HCT116 (cell line): ENCODE measurements at regions not wholly inside any gene's neighbourhood (a gene's known extent, or its start where the extent isn't known, plus 50 kb on each side); places are given as distances from the start of the nearest gene placed in this dataset.

Experiments used
- ATAC-seq: fragments of 200-7000 bp; cut with Tn5 transposase; 2 replicates; pipeline ENCODE4 v1.9.1; 2020; ENCODE audit warnings: mild to moderate bottlenecking, moderate library complexity
- BruUV-seq: library from RNA; stranded (reverse); fragments of 400-500 nt; replicated peaks from 2 replicates; lab custom pipeline; 2021; lab: Mats Ljungman, UMichigan
- CTCF ChIA-PET: fragments of 300-600 bp; sonication (Branson Sonifier 250); formaldehyde crosslinking; loops from one replicate; lab custom pipeline; 2021; ENCODE audit warnings: antibody characterized with exemption; lab: Charles Lee
- POLR2A ChIA-PET: fragments of 300-600, 350-600 bp; sonication (Branson Sonifier 250); formaldehyde crosslinking; loops from one replicate; lab custom pipeline; 2021; ENCODE audit warnings: antibody characterized with exemption; lab: Charles Lee
- RAD21 ChIA-PET, 2 experiments: fragments of 300-600 bp; sonication (Branson Sonifier 250); formaldehyde crosslinking; loops; one replicate each; lab custom pipeline; 2023; ENCODE audit warnings: low total read pairs in 2 of 2; ENCODE audit not compliant: uncharacterized antibody in 2 of 2, unreplicated experiment in 2 of 2, low non-redundant PET in 1 of 2; lab: Charles Lee
- DNase-seq: peaks from one replicate; pipeline ENCODE4 v3.0.0-alpha.2; 2010; ENCODE audit warnings: low read depth, low spot score
- H2AFZ ChIP-seq: fragments of 200-600 bp; shearing (Covaris generic), sonication (generic); 2 replicates; pipeline ENCODE4 v1.6.1; 2017; ENCODE audit warnings: low read depth, mixed run types, mixed read lengths, antibody characterized with exemption, low read length; ENCODE audit not compliant: poor library complexity, severe bottlenecking
- H3K27ac ChIP-seq: 2 replicates; pipeline ENCODE4 v1.5.1; 2012; ENCODE audit warnings: low read depth, low read length
- H3K27me3 ChIP-seq: fragments of 200-600 bp; sonication (generic); 2 replicates; pipeline ENCODE4 v1.6.1; 2016; ENCODE audit warnings: mixed run types, low read length, mixed read lengths; ENCODE audit not compliant: insufficient read depth
- H3K36me3 ChIP-seq, 2 experiments: fragments of 200-500 bp in 1 of 2; fragments of 200-600 bp in 1 of 2; sonication (Bioruptor generic) in 1 of 2; sonication (generic) in 1 of 2; 2 replicates each; pipeline versions ENCODE4 v1.5.1 to v1.6.1; 2014 to 2016; ENCODE audit warnings: low read length in 2 of 2, inconsistent platforms in 1 of 2, mixed read lengths in 1 of 2, mixed run types in 1 of 2; ENCODE audit not compliant: insufficient read depth in 2 of 2, control insufficient read depth in 1 of 2
- H3K4me1 ChIP-seq, 2 experiments: fragments of 200-600 bp in 1 of 2; sonication (generic) in 1 of 2; 2 replicates each; pipeline versions ENCODE4 v1.5.1 to v1.6.1; 2012 to 2017; ENCODE audit warnings: low read length in 2 of 2, inconsistent platforms in 1 of 2, mild to moderate bottlenecking in 1 of 2, mixed read lengths in 1 of 2, mixed run types in 1 of 2, moderate library complexity in 1 of 2; ENCODE audit not compliant: insufficient read depth in 2 of 2, control insufficient read depth in 1 of 2
- H3K4me2 ChIP-seq: fragments of 200-600 bp; sonication (generic); 2 replicates; pipeline ENCODE4 v1.6.1; 2017; ENCODE audit warnings: mixed run types, low read length, mixed read lengths
- H3K4me3 ChIP-seq, 2 experiments: fragments of 200-600 bp in 1 of 2; sonication (generic) in 1 of 2; replicated peaks in 1 of 2; 2 replicates each; pipeline ENCODE4 v1.5.1; 2011 to 2016; ENCODE audit warnings: low read length in 2 of 2, control low read depth in 1 of 2, low read depth in 1 of 2, mild to moderate bottlenecking in 1 of 2, mixed read lengths in 1 of 2, mixed run types in 1 of 2
- H3K79me2 ChIP-seq: fragments of 200-600 bp; sonication (generic); 2 replicates; pipeline ENCODE4 v1.6.1; 2017; ENCODE audit warnings: mild to moderate bottlenecking, mixed run types, low read length, moderate library complexity, mixed read lengths; ENCODE audit not compliant: insufficient read depth
- H3K9ac ChIP-seq: fragments of 200-600 bp; sonication (generic); 2 replicates; pipeline ENCODE4 v1.6.1; 2016; ENCODE audit warnings: low read length, mixed read lengths
- H3K9me2 ChIP-seq: fragments of 200-600 bp; sonication (generic), shearing (Covaris generic); 2 replicates; pipeline ENCODE4 v1.6.1; 2017; ENCODE audit warnings: mixed run types, mild to moderate bottlenecking, moderate library complexity; ENCODE audit not compliant: insufficient read depth
- H3K9me3 ChIP-seq, 2 experiments: fragments of 200-500 bp in 1 of 2; fragments of 200-600 bp in 1 of 2; sonication (Bioruptor generic) in 1 of 2; sonication (generic) in 1 of 2; 2 replicates each; pipeline ENCODE4 v1.6.1; 2014 to 2017; ENCODE audit warnings: low read length in 2 of 2, mixed read lengths in 2 of 2, inconsistent platforms in 1 of 2, low read depth in 1 of 2, mild to moderate bottlenecking in 1 of 2, mixed run types in 1 of 2, moderate library complexity in 1 of 2; ENCODE audit not compliant: control insufficient read depth in 1 of 2, insufficient read depth in 1 of 2
- H4K20me1 ChIP-seq: fragments of 200-600 bp; sonication (generic), shearing (Covaris generic); 2 replicates; pipeline ENCODE4 v1.6.1; 2017; ENCODE audit warnings: mixed run types, mild to moderate bottlenecking, moderate library complexity; ENCODE audit not compliant: insufficient read depth
- CBX3 ChIP-seq: IDR thresholded peaks from 2 replicates; pipeline ENCODE4 v1.6.1; 2012; ENCODE audit warnings: low read depth
- CEBPB ChIP-seq: IDR thresholded peaks from 2 replicates; pipeline ENCODE4 v1.6.1; 2012; ENCODE audit warnings: low read depth
- EGR1 ChIP-seq: IDR thresholded peaks from 2 replicates; pipeline ENCODE4 v1.6.1; 2012; ENCODE audit warnings: low read depth
- EZH2 ChIP-seq: fragments of 200-600 bp; sonication (generic); IDR thresholded peaks from 2 replicates; pipeline ENCODE4 v1.6.1; 2017; ENCODE audit warnings: antibody characterized with exemption, mixed run types
- FOSL1 ChIP-seq: IDR thresholded peaks from 2 replicates; pipeline ENCODE4 v1.6.1; 2012; ENCODE audit warnings: low read depth
- JUND ChIP-seq: IDR thresholded peaks from 2 replicates; pipeline ENCODE4 v1.6.1; 2012
- POLR2A ChIP-seq: IDR thresholded peaks from 2 replicates; pipeline ENCODE4 v1.7.0; 2011; ENCODE audit warnings: borderline replicate concordance; ENCODE audit not compliant: insufficient read depth, insufficient read length; ENCODE audit errors: extremely low read depth
- POLR2AphosphoS5 ChIP-seq: IDR thresholded peaks from 2 replicates; pipeline ENCODE4 v1.6.1; 2011; ENCODE audit warnings: mild to moderate bottlenecking, low read depth, low read length, moderate library complexity
- RAD21 ChIP-seq: IDR thresholded peaks from 2 replicates; pipeline ENCODE4 v1.6.1; 2012; ENCODE audit warnings: low read depth, mild to moderate bottlenecking
- SIN3A ChIP-seq: IDR thresholded peaks from 2 replicates; pipeline ENCODE4 v1.6.1; 2012; ENCODE audit warnings: low read depth
- SRF ChIP-seq: IDR thresholded peaks from 2 replicates; pipeline ENCODE4 v1.6.1; 2012; ENCODE audit warnings: low read depth
- TCF7L2 ChIP-seq: IDR thresholded peaks from 2 replicates; pipeline ENCODE4 v1.7.0; 2011; ENCODE audit warnings: borderline replicate concordance, inconsistent platforms; ENCODE audit not compliant: insufficient read depth, insufficient read length; ENCODE audit errors: extremely low read depth
- YY1 ChIP-seq: IDR thresholded peaks from 2 replicates; pipeline ENCODE4 v1.6.1; 2011; ENCODE audit warnings: low read length, low read depth, moderate library complexity, mild to moderate bottlenecking; ENCODE audit not compliant: insufficient replicate concordance; ENCODE audit errors: extremely low read depth
- ZFX ChIP-seq: fragments of 450-650 bp; IDR thresholded peaks from 2 replicates; pipeline ENCODE4 v1.6.1; 2017
- ZNF274 ChIP-seq: fragments of 200-500 bp; sonication (Bioruptor generic); IDR thresholded peaks from 2 replicates; pipeline ENCODE4 v1.6.1; 2014; ENCODE audit warnings: mild to moderate bottlenecking, low read depth, low read length, inconsistent platforms
- intact Hi-C: fragments of 100-400 bp; cut with micrococcal nuclease; formaldehyde crosslinking; loops from 2 replicates; pipeline ENCODE4 v1.10.0; 2022
- TF ChIP-seq, protein P1 (sequence below): IDR thresholded peaks from 2 replicates; pipeline ENCODE4 v1.6.1; 2012
- TF ChIP-seq, protein P2 (sequence below): IDR thresholded peaks from 2 replicates; pipeline ENCODE4 v1.6.1; 2011; ENCODE audit warnings: mild to moderate bottlenecking, low read length, moderate library complexity; ENCODE audit not compliant: insufficient replicate concordance; ENCODE audit errors: extremely low read depth
- TF ChIP-seq, protein P3 (sequence below): IDR thresholded peaks from 2 replicates; pipeline ENCODE4 v1.6.1; 2012; ENCODE audit warnings: low read depth

DNA sequence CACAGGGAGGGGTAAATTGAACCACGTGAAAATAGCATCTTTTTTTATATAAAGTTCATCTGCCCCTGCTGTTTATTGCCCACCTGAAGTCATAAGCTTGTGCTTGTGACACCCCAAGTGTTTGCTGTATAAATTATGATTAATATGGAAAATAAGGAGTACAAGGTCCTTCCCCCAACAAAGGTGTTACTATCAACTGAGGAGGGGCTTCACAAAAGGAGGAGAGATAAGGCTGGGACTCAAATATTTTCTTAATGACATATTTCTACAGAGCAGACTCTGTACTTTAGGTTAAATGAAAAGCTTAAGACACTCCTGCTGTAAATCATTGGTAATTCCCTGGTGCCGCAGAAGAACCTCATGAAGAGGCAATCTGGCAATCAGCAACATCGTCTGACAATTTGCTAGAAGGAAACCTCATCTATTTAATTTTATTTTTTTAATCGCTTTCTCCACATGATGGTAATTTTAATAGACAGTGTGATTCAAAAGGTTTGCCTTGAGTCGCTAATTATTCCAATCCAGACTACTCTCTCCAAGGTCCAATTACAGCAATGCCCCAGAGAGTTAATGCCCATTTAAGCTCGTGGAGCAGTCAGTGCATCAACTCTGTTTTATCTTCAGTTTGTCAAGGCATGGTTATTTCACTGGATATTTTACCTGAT lies 1432.4 kb downstream of the FAM181B start:
- ChIA-PET CTCF (no interaction called here), RAD21 (no interaction called here), POLR2A (no interaction called here)
- Histone ChIP-seq H3K36me3 (no peaks in the 10 kb centered on the region), H2AFZ (no peak overlapping the region), H3K79me2 (no peaks in the 10 kb centered on the region), H3K9ac (no peak overlapping the region), H3K4me3 (no peak overlapping the region), H3K4me2 (no peak overlapping the region), H3K9me3 (no peaks in the 10 kb centered on the region; a peak in 2 of 4 replicates), H4K20me1 (no peaks in the 10 kb centered on the region), H3K27ac (no peak overlapping the region), H3K27me3 (no peaks in the 10 kb centered on the region), H3K4me1 (no peaks in the 10 kb centered on the region), H3K9me2 (no peaks in the 10 kb centered on the region)
- TF ChIP-seq EGR1 (no peak), EZH2 (no peak), ZFX (no peak), CEBPB (no peak), JUND (no peak), CBX3 (no peak), TCF7L2 (no peak), RAD21 (no peak), YY1 (no peak), POLR2AphosphoS5 (no peak), SRF (no peak), ZNF274 (no peak), POLR2A (no peak), FOSL1 (no peak), SIN3A (no peak)
- TF ChIP-seq, protein P1, sequence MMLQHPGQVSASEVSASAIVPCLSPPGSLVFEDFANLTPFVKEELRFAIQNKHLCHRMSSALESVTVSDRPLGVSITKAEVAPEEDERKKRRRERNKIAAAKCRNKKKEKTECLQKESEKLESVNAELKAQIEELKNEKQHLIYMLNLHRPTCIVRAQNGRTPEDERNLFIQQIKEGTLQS: no peak
- TF ChIP-seq, protein P2, sequence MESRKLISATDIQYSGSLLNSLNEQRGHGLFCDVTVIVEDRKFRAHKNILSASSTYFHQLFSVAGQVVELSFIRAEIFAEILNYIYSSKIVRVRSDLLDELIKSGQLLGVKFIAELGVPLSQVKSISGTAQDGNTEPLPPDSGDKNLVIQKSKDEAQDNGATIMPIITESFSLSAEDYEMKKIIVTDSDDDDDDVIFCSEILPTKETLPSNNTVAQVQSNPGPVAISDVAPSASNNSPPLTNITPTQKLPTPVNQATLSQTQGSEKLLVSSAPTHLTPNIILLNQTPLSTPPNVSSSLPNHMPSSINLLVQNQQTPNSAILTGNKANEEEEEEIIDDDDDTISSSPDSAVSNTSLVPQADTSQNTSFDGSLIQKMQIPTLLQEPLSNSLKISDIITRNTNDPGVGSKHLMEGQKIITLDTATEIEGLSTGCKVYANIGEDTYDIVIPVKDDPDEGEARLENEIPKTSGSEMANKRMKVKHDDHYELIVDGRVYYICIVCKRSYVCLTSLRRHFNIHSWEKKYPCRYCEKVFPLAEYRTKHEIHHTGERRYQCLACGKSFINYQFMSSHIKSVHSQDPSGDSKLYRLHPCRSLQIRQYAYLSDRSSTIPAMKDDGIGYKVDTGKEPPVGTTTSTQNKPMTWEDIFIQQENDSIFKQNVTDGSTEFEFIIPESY: no peak
- TF ChIP-seq, protein P3, sequence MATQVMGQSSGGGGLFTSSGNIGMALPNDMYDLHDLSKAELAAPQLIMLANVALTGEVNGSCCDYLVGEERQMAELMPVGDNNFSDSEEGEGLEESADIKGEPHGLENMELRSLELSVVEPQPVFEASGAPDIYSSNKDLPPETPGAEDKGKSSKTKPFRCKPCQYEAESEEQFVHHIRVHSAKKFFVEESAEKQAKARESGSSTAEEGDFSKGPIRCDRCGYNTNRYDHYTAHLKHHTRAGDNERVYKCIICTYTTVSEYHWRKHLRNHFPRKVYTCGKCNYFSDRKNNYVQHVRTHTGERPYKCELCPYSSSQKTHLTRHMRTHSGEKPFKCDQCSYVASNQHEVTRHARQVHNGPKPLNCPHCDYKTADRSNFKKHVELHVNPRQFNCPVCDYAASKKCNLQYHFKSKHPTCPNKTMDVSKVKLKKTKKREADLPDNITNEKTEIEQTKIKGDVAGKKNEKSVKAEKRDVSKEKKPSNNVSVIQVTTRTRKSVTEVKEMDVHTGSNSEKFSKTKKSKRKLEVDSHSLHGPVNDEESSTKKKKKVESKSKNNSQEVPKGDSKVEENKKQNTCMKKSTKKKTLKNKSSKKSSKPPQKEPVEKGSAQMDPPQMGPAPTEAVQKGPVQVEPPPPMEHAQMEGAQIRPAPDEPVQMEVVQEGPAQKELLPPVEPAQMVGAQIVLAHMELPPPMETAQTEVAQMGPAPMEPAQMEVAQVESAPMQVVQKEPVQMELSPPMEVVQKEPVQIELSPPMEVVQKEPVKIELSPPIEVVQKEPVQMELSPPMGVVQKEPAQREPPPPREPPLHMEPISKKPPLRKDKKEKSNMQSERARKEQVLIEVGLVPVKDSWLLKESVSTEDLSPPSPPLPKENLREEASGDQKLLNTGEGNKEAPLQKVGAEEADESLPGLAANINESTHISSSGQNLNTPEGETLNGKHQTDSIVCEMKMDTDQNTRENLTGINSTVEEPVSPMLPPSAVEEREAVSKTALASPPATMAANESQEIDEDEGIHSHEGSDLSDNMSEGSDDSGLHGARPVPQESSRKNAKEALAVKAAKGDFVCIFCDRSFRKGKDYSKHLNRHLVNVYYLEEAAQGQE: no peak
- ATAC-seq: no peak
- no TSS peak for BruUV-seq
- no peak for DNase-seq
- intact Hi-C loops: no loop called here
